Fibroblast of pulmonary artery (primary cell): ENCODE measurements at regions not wholly inside any gene's neighbourhood (a gene's known extent, or its start where the extent isn't known, plus 50 kb on each side); places are given as distances from the start of the nearest gene placed in this dataset.

ENCODE experiments used
- DNase-seq: peaks from one replicate; pipeline ENCODE4 v3.0.0-alpha.2; 2010; ENCODE audit warnings: low read depth
- H3K4me3 ChIP-seq: replicated peaks from 2 replicates; pipeline ENCODE4 v1.5.1; 2011; ENCODE audit warnings: low read depth, mild to moderate bottlenecking, control low read depth, low read length, moderate library complexity
- TF ChIP-seq, protein P1 (sequence below): IDR thresholded peaks from 2 replicates; pipeline ENCODE4 v1.5.1; 2011; ENCODE audit warnings: mild to moderate bottlenecking, control low read depth, low read length, inconsistent platforms; ENCODE audit errors: missing control alignments

DNA sequence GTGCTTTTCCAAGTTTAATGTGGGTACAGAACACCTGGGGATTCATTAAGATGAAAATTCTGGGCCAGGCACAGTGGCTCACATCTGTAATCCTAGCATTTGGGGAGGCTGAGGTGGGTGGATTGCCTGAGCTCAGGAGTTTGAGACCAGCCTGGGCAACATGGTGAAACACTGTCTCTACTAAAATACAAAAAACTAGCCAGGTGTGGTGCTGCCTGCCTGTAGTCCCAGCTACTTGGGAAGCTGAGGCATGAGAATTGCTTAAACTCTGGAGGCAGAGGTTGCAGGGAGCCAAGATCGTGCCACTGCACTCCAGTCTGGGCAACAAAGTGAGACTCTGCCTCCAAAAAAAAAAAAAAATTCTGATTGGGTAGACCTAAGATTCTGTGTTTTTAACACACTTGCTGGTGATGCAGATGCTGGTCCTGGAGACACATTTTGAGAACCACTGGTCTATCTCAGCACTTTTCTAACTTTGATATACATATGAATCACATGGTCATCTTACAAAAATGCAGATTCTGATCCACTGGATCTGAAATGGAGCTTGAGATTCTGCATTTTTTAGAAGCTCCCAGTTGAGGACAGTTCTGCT lies 223.8 kb upstream of the SATB1 start:
- TF ChIP-seq, protein P1, sequence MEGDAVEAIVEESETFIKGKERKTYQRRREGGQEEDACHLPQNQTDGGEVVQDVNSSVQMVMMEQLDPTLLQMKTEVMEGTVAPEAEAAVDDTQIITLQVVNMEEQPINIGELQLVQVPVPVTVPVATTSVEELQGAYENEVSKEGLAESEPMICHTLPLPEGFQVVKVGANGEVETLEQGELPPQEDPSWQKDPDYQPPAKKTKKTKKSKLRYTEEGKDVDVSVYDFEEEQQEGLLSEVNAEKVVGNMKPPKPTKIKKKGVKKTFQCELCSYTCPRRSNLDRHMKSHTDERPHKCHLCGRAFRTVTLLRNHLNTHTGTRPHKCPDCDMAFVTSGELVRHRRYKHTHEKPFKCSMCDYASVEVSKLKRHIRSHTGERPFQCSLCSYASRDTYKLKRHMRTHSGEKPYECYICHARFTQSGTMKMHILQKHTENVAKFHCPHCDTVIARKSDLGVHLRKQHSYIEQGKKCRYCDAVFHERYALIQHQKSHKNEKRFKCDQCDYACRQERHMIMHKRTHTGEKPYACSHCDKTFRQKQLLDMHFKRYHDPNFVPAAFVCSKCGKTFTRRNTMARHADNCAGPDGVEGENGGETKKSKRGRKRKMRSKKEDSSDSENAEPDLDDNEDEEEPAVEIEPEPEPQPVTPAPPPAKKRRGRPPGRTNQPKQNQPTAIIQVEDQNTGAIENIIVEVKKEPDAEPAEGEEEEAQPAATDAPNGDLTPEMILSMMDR = no peak
- no peak overlapping the region for H3K4me3 ChIP-seq
- no peak for DNase-seq

DNA sequence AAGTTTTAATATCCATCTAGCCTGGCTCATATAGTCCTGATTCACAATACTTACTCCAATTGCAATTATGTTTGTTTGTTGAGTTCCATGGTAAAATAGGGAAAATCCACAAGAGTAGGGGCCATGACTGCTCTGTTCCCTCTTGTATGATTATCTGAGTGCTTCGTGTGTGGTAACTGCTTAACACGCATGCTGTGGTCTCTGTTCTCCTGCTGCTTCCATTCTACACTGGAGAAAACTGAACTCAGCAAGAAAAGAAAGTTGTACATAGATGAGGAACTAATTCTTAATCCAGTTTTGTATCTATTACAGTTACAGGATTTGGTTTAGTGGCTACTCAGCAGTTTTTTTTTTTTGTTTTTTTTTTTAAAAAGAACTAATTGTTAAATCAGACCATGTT lies 223.0 kb upstream of the SATB1 start:
- H3K4me3 ChIP-seq = no peak overlapping the region
- no peak for DNase-seq
- TF ChIP-seq, protein P1 = no peak

DNA sequence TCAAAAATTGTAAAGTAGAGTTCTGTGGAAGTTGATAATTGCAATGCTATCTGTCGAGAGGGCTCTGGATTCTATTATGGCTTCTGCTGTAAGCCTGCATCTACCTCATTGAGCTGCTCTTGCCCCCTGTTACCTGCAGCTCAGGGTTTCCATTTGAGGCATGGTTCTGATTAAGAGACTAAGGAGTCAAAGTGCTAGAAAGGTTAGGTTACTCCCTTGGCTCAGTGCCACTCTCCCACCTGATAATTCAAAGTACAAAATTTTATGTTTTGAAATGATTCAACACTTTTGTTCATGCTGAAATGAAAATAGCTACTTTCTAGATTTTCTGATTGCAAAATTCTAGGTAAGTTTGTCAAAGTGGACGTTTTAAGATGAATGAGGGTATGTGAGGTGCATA lies 220.5 kb upstream of the SATB1 start:
- TF ChIP-seq, protein P1 = no peak
- H3K4me3 ChIP-seq = no peak overlapping the region
- no peak for DNase-seq

DNA sequence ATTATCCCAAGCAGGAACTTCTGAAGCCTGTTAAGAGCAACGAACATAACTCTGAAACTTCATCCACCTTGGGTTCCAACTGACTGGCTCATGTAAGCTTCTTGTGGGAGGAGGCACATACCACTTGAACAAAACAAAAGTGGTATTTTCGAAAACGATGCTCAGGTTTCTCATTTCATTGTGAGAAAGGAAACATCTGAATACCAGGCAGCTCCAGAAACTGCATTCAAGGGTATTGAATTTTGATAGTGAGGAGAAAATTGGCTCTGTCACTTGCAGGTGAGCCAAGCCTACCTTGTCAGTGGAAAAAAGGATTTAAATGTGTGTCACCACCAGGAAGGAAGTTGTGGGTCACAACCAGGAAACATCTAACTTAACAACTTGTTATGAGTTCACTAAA lies 218.1 kb upstream of the SATB1 start:
- TF ChIP-seq, protein P1 = no peak
- no peak overlapping the region for H3K4me3 ChIP-seq
- no peak for DNase-seq

DNA sequence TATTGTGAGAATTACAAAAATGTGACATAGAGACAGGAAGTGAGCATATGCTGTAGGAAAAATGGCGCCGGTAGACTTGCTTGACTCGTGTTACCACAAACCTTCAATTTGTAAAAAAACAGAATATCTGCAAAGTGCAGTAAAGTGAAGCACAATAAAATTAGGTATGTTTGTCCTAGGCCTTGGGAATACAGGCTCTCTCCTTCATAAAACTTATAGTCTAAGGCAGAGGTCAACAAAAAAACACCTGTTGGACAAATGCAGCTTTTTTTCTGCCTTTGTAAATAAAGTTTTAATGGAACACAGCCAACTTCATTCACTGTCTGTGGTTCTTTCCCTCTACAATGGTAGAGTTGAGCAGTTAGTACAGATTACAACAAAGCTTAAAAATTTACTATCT lies 216.8 kb upstream of the SATB1 start:
- DNase-seq = no peak
- TF ChIP-seq, protein P1 = no peak

DNA sequence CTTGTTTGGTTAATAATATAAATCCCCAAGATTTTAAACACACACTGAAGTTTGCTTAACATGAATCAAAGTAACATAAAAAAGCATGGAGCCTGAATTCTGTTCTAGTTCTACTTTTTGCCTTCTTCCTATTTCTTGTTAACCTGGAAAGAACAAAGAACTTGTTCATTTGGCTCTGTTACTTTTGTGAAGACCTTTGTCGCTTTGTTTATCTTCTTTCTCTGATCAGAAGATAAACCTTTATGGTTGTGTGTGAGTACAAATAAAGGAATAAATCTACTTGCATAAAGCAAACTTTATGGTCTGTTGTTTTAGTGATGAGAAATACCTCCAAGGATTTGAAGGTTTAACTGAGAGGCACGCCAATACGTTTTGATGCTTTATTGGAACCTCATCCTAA lies 210.1 kb upstream of the SATB1 start:
- H3K4me3 ChIP-seq = no peak overlapping the region
- TF ChIP-seq, protein P1 = no peak
- DNase-seq = no peak

More for the DNA sequence above, 216.8 kb upstream of the SATB1 start:
- H3K4me3 ChIP-seq = no peak overlapping the region

DNA sequence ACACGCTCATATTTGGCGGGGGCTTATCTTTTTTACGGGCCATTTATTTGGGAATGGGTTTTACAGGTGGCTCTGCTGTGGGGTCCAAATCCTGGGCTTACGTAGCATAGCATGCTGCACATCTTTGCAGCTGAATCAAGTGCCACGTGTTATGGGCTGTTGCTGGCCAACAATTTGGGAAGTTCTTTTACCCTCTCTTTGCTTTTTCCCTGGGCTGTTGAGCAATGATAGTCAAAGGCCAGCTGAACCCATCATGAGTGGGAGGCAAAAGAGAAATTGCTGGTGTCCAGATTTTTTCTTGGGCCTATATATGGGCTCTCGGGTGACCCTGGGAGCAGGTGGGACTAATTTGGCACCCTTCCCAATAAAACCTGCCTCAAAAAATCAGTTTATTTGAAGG lies 209.3 kb upstream of the SATB1 start:
- no peak overlapping the region for H3K4me3 ChIP-seq
- TF ChIP-seq, protein P1 = no peak
- DNase-seq = no peak
